ENCODE measurements at regions not wholly inside any gene's neighbourhood (a gene's known extent, or its start where the extent isn't known, plus 50 kb on each side); places are given as distances from the start of the nearest gene placed in this dataset.

DNA sequence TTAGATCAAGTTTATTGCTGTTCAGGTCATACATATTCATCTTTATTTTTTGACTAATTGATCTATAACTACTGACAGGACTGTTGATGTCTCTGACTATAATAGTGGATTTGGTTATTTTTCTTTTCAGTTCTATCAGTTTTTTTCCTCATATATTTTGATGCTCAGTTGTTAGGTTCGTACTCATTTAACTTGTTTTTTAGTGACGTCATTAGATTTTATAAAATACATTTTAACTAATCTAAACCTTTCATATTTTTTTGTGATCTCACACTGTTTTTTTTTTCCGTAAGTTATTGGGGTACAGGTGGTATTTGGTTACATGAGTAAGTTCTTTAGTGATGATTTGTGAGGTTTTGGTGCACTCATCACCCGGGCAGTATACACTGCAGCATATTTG lies 841.2 kb upstream of the FBXO33 start:
- TF ChIP-seq YY1 (IDR thresholded peaks at IDR 0.05; ENCODE audit: insufficient read depth, insufficient read length) = no peak
- TF ChIP-seq ZNF274 (IDR thresholded peaks at IDR 0.05; ENCODE audit: low read depth, low read length) = no peak
